IPS-NIHi7 (cell line): ENCODE measurements at regions not wholly inside any gene's neighbourhood (a gene's known extent, or its start where the extent isn't known, plus 50 kb on each side); places are given as distances from the start of the nearest gene placed in this dataset.
A peak's percentile ranks its signal among the peaks of the same experiment; 100 is the strongest.
"Not testable (repeated sequence)": the region's sequence is repeated elsewhere in the genome, so short reads cannot be mapped to it uniquely, and the experiment has no call there.

Source experiments
- DNase-seq: peaks from one replicate; pipeline ENCODE4 v3.0.0; 2012; ENCODE audit warnings: mixed read lengths; ENCODE audit errors: extremely low spot score

DNA sequence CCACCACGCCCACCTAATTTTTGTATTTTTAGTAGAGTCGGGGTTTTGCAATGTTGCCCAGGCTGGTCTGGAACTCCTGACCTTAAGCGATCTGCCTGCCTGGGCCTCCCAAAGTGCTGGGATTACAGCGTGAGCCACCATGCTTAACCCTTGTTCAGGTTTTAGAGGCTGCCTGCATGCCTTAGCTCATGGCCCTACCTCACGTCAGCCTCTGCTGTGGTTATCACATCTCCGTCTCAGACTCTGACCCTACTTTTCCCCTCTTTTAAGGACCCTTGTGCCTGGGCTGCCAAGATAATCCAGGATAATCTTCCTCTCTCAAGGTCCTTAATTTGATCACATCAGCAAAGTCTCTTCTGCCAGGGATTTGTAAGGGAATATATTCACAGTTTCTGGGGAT, 98.2 kb upstream of the PMAIP1 start:
- no peak for DNase-seq

DNA sequence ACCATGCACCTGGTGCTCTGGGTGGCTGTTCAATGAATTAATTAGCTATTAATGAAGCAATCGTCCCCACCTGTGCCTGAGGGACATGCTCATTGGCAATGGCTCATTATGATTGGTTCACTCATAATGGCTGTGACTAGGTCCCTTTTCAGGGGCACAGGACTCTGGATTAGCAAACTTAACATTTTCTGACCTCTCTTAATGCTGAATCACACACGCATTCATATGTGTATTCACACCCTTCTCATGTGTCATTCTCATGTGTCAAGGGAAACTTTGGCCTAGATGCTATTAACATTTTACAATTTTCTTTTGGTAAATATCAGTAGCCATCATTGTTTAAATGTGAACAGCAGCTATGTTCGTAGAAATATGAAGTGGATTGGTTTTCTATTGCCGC, 98.9 kb upstream of the PMAIP1 start:
- no peak for DNase-seq

DNA sequence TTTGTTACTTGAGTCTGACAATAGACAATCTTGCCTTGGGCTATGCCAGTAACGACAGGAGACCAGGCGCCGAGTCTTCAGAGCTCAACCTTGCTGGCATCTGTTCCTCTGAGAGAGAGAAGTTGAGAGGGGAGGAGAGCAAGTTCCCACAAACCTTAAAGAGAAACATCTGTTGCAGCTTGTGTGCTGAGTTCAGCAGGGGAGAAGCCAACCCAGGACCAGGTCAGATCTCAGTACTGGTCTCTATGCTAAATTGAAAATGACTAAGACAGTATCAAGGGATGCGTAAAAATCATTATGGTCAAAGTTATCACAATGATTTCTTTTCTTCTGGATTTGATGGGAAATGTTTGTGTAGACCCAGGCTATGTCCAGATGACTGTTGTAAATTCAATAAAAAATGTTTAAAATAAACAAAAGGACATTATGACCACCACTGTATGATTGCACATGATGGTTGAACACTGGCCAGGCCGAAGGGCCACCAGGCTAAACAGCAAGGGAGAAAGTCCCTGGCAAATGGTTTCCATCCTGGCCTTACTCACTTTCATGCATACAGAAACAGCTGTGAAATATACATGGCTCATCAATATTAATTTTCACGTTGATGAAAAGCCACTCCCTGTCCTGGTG, 100.3 kb upstream of the PMAIP1 start:
- DNase-seq, result no peak

DNA sequence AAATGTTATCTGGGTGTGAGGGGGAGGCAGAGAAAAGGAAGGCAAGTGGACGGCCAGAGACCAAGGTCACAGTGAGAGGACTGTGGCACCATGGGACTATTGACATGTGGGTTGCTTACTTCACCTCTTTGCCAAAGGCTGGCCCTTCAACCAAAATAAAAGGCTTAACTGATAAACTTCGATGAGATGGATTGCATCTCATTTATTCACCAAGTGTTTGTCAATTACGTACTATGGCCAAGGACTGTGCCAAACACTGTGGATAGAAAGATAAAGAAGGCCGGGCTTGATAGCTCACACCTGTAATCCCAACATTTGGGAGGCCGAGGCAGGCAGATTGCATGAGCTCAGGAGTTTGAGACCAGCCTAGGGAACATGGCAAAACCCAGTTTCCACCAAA, 98.7 kb upstream of the CCBE1 start:
- DNase-seq, result no peak

DNA sequence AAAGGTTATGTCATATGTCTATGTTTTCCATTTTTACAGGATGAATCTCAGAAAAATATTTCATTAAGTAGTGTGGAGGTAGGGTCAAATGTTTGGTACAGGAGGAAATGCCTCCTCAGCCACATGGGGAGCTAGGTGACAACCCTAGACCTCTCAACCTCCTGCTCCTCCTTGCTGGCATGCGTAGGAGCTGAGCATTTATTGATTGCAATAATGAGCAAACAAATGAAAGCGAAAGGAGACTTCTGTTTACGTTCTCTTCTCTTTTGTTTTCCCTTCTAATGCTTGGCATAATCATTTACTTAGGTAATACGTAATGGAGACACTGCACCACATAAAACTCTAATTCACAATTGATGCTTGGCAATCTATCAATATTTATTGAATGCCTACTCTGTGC, 95.1 kb upstream of the CCBE1 start:
- no peak for DNase-seq

DNA sequence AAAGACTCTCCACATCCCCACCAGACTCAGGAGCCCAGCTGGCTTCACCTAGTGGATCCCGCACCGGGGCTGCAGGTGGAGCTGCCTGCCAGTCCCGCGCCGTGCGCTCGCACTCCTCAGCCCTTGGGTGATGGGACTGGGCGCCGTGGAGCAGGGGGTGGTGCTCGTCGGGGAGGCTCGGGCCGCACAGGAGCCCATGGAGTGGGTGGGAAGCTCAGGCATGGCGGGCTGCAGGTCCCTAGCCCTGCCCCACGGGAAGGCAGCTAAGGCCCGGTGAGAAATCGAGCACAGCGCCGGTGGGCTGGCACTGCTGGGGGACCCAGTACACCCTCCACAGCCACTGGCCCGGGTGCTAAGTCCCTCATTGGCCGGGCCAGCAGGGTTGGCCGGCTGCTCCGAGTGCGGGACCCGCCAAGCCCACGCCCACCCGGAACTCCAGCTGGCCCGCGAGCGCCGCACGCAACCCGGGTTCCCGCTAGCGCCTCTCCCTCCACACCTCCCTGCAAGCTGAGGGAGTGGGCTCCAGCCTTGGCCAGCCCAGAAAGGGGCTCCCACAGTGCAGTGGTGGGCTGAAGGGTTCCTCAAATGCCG, 93.2 kb upstream of the CCBE1 start:
- not testable (repeated sequence) for DNase-seq

DNA sequence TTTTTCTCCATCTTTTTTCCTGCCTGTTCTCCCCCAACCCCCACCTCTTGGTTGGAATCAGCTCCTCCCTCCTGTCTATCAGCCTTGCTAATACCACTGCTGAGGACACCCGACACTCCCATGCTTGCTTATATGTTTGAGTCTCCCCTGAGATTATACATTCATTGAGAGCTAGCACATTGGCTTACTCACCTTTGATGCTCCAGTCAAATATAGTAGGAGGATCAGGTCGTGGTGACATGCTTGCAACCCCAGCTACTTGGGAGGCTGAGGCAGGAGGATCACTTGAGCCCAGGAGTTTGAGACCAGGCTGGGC, 91.5 kb upstream of the CCBE1 start:
- no peak for DNase-seq

DNA sequence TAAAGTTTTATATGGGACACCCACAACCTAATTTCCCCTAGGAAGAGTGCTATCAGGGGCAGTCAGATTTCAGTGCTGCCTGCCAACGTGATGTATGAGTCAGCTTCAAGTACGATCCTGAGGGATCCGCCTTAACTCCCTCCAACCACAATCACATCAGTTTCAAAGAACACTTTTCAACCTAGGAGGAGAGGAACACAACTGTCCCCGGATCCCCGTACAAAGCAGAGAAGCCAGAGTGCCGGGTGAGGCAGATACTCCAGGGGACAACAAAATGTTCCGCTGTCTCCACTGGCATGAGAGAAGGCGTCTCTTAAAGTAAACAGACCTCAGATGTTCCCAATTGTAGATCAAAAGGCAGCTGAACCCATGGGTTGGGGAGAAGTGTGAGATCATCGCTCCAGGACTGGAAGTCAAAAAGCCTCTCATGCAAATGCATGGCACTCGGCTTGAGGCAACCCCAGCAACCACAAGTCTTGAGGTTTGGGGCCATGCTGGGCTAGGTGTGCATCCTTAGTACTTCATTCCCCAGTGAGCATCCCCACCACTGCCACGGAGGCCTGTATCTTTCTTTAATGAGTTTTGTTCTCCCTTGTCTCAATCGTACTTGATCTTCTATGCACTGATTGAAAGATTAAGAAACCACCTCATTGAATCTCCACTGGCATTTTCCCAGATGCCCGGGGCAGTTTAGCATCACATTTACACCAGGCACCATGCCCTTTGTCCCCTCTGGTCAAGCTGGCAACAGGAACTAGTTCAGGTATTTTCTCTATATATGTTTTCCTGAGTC, 91.0 kb upstream of the CCBE1 start:
- DNase-seq, result peak; percentile 27

DNA sequence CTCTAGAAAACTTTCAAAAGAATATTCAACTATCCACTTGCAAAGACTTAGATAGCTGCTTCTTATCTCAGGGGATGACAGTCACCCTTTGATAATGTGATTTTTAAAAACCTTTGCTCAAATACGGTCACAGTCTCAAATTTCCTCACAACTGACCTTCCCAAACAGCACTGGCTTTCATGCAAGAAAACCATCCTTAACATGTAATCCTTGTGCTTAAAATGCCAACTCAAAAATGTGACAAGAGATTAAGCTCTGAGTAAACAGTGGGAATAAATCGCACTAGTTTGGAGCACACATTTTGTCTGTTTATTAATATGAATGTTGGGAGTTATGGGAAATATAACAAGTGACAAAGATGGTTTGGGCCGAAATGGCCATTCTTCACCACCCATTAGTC, 87.5 kb upstream of the CCBE1 start:
- no peak for DNase-seq

DNA sequence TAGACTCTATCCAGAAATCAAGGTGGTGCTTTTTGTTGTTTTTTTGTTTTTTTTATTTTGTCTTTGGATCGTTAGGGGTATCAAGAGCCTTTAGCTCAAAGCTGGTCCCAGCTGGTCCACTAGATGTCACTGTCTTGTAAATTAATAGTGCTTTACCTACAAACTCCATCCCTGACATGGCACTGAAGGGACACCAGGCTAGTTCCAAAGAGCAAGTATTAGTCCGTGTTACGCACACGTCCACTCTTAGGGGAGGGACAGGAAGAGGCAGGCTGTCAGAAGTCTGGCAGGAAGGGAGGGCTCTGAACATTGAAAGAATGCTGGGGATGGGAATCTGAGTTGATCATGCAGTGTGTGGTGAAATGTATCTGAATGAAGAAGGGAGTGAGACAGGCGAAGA, 85.9 kb upstream of the CCBE1 start:
- peak; percentile 62 for DNase-seq

DNA sequence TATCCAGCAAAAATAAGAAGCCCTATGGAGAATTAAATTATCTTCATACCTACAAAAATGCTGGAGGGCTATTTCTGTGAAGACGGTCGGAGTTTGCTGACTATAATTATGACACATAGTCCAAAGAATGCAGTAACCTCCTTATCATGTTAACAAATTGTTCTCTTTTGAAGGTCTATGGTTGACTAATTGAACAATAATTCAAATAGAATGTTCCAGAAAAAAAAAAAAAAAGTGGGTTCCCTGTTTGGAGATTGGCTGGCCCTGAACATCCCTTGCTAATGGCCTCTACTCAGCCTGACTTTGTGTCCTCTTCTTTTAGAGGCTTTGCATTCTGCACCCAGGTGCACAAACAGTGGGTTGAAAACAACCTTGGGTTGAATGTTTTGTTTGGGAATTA, 82.8 kb upstream of the CCBE1 start:
- DNase-seq, result no peak

DNA sequence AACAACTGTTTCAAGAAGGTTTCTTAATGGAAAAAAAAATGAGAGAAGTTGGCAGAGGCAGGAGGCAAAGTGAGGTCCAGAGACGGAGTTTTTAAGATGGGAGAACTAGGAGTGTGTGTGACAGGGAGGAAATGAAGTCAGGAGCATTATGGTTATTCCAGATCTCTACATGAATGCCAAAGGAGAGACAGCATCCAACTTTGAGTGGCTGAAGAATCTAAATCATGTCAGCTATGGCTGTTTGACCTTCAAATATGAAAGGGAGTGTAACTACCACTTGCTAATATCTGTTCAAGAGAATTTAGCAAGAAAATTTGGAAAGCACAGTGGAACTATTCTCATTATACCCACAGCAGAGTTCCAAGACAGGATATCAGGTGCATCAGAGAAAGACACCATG, 81.2 kb upstream of the CCBE1 start:
- DNase-seq, result no peak

DNA sequence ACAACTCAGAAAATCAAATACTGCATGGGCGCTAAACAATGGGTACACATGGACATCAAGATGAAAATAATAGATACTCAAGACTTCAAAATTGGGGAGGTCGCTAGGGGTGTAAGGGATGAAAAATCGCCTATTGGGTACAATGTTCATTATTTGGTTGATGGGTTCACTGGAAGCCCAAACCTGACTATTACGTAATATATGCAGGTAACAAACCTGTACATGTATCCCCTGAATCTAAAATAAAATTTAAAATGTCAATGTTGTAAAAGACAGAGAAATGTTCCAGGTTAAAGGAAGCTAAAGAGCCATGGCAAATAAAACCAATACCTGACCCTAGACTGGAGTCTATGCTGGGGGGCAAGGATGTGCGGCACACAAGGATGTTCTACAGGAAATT, 80.4 kb upstream of the CCBE1 start:
- DNase-seq, result no peak

DNA sequence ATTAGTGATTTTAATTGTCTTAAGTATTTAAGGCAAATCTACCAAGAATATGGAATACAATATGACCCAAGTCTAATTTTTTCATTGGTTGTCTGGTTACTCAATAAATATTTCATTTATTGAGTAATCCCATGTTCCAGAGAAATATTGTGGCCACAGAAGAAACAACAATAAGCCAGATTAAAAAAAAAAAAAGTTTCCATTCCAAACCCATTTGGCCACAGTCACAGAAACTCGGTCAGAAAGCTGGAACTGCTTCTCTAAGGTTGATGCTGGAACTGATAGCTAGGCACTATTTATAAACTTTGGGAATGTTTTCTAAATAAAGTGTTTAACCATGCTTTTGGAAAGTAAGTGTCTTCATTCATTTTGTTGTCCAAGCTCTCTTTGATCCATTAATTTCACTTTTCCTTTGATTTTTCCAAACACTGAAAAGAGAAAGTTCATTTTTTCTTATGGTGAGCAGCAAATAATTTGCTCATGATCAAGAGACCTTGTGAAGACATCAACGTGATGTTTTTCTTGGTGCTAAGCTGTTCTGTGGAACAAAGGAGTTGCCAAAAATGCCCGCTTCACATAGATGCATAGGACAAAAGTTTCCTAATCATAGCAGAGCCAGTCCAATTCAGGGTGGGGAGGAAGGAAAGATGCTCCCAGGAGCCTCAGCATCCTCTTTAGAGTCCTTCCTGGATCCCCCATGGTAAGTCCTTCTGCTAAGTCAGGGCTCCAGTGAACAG, 72.1 kb upstream of the CCBE1 start:
- DNase-seq, result no peak

DNA sequence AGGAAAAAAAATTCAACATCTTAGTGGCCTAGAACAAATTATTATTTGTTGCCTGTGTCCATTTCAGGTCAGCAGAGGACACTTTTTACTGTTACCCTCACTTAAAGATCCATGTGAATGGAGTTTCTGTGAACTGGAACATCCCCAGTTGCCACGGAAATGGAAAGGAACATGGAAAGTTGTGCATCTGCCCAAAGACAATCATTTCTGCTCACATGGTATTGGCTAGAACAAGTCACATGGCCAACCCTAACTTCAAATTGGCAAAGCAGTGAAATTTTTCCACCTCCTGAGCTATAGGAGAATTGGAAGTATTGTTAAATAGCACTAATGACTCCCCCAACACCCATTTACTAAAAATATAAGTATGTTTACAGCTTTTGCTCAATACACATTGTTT, 71.2 kb upstream of the CCBE1 start:
- no peak for DNase-seq

DNA sequence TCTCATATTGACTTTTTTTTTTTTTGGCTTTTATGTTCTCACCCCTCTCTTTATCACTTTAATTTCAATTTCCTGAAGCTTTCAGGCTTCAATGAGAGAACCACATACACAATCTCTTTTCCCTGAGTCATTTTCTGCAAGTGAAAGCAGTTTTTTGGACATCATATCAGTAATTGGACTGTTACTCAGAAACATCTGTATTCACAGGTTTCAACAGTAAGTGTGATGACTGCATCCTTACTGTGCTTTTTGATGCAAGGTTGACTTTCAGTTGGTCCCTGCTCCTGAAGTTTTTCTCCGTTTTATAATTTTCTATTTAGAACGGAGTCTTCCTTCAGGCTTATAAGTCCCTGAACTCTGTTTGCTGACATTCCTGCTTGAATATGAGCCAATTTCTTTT, 70.5 kb upstream of the CCBE1 start:
- DNase-seq, result no peak

DNA sequence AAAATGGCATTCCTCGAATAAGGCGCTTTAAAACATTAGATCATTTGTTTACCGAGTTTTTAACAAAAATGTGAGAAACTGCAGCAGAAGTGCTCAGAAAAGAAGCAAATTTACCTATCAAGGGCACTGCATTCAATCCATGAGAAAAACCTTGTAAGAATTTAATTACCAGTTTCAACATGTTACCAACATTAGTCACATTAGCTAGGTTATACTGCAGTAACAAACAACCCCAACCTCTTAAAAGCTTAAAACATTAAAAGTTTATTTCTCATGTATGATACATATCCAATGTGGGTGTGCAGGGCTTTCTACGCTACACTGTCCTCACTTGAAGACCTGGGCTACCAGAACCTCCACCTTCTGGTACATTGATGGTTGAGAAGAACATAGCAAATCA, 68.1 kb upstream of the CCBE1 start:
- DNase-seq, result no peak

DNA sequence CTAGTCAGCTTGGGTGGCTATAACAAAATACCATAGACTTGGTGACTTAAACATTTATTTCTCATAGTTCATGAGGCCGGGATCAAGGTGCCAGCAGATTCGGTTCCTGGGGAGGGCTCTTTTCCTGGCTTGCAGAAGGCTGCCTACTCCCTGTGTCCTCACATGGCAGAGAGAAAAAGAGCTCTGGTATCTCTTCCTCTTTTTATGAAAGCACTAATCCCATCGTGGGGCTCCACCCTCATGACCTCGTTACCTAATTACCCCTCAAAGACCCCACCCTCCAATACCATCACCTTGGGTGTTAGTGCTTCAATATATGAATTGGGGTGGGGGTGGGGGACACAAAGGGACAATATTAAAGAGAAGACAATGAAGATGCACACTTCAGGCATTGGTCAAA, 67.1 kb upstream of the CCBE1 start:
- no peak for DNase-seq

DNA sequence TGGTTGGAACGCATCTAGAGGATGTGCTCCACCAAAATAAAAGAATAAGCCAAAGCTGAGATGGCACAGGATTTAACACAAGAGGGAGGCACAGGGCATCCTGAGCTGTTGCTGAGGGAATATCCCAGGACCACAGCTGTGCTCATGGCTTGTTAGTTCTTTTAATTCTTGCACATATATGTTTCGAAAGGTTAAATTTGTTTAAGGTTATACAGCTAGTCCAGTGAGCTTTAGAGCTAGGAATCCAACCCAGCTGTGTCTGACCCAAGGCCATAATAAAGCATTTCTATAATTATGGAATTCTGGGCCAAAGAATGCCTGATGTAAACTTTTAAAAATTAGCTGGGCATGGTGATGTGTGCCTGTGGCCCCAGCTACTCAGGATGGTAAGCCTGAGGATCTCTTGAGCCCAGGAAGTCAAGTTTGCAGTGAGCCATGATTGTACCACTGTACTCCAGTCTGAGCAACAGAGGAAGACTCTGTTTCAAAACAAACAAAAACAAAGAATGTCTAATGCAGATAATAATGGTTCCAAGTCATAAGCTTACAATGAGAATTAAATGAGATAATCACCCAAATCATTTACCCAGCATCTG, 66.4 kb upstream of the CCBE1 start:
- DNase-seq, result no peak

DNA sequence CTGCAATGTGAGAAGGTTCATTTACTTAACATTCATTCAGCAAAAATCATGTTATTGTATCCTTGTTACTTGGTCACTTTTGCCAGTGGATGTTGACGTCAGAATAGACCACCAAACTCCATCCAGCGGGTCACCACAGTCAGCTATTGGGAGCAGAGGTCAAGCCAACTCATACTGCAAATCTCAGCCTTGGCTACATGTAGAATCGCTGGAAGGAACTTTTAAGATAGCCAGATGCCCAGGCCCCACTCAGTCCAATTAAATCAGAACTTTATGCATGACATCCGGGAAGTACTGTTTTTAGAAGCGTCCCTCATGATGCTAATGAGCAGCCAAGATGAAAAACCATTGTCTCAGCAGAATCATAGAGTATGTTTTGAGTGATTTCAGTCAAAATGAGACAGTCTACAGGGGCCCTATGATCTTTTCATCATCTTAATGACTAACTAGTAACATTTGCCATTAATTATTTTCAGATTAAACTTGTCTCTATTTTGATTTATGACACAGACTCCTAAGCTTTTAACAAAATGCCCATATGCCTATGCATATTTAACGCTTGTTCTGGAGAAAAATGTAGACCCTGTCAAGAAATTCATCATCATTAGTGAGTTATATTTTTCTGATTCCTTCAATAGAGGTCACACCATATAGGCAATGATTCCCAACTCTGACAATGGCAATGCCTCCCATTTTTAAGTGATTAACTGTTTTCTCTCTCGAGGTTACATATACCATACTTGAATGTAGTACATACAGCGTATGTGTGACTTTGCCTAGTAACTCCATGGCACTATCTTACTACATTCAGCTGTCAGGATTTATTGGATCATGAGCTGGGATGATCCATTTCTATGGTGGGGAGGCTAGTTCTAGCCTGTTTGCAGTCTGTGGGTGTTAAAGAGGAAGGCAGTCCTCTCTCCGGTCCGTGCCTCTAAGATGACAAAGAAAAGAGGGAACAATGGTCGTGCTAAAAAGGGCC, 63.7 kb upstream of the CCBE1 start:
- DNase-seq, result no peak

DNA sequence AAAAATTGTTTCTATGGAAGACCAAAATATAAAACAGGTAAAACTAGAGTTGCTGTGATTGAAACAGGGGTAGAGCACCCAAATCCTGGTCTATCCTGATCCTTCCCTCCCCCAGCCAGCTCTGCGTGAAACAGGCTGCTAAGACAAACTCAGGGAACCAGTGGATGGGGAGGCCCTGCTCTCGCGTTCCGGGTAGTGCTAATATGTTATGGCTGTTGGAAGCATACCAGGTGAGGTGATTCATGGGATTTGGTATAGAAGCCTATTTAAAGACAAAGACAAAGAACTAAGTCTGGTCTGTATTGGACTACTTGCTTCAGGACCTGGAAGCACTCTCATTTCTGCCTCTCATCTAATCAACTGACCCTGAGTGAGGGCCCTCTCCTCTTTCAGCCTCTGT, 63.0 kb upstream of the CCBE1 start:
- no peak for DNase-seq
